Fibroblast of lung (primary cell): ENCODE measurements at regions not wholly inside any gene's neighbourhood (a gene's known extent, or its start where the extent isn't known, plus 50 kb on each side); places are given as distances from the start of the nearest gene placed in this dataset.
A peak's percentile ranks its signal among the peaks of the same experiment; 100 is the strongest.

Experiments
- DNase-seq, 2 donors: peaks; one replicate each; pipeline versions ENCODE4 v3.0.0 to v3.0.0-alpha.2; 2010; ENCODE audit warnings: low read depth in 2 of 2
- H2AFZ ChIP-seq: 2 replicates; pipeline ENCODE4 v1.5.1; 2012; ENCODE audit warnings: low read length, control low read depth, inconsistent platforms
- H3K27ac ChIP-seq: 2 replicates; pipeline ENCODE4 v1.5.1; 2011; ENCODE audit warnings: low read length, control low read depth; ENCODE audit not compliant: insufficient read depth
- H3K27me3 ChIP-seq: 2 replicates; pipeline ENCODE4 v1.5.1; 2011; ENCODE audit warnings: mild to moderate bottlenecking, low read length; ENCODE audit not compliant: control insufficient read depth, insufficient read depth
- H3K36me3 ChIP-seq: 2 replicates; pipeline ENCODE4 v1.5.1; 2011; ENCODE audit warnings: low read length; ENCODE audit not compliant: control insufficient read depth, insufficient read depth
- H3K4me1 ChIP-seq: 2 replicates; pipeline ENCODE4 v1.5.1; 2011; ENCODE audit warnings: low read length; ENCODE audit not compliant: control insufficient read depth, insufficient read depth; ENCODE audit errors: extremely low read depth
- H3K4me2 ChIP-seq: 2 replicates; pipeline ENCODE4 v1.5.1; 2011; ENCODE audit warnings: low read length, control low read depth; ENCODE audit not compliant: insufficient read depth; ENCODE audit errors: extremely low read depth
- H3K4me3 ChIP-seq, 4 experiments: fragments of 200-600 bp in 1 of 4; sonication (generic) in 1 of 4; replicated peaks in 1 of 4; 2 replicates each; pipeline ENCODE4 v1.5.1; 2011 to 2016; ENCODE audit warnings: low read length in 4 of 4, low read depth in 3 of 4, mild to moderate bottlenecking in 3 of 4, control low read depth in 2 of 4, inconsistent platforms in 1 of 4, mixed read lengths in 1 of 4; ENCODE audit not compliant: insufficient read depth in 1 of 4; ENCODE audit errors: control extremely low read depth in 1 of 4
- H3K79me2 ChIP-seq: 2 replicates; pipeline ENCODE4 v1.5.1; 2012; ENCODE audit warnings: mild to moderate bottlenecking, low read length, inconsistent platforms; ENCODE audit not compliant: control insufficient read depth, insufficient read depth
- H3K9ac ChIP-seq: 2 replicates; pipeline ENCODE4 v1.5.1; 2011; ENCODE audit warnings: mild to moderate bottlenecking, low read length, control low read depth; ENCODE audit not compliant: insufficient read depth
- H3K9me3 ChIP-seq: 2 replicates; pipeline ENCODE4 v1.5.1; 2012; ENCODE audit warnings: low read depth, low read length; ENCODE audit not compliant: control insufficient read depth, insufficient read depth
- H4K20me1 ChIP-seq: 2 replicates; pipeline ENCODE4 v1.5.1; 2011; ENCODE audit warnings: low read length; ENCODE audit not compliant: control insufficient read depth, insufficient read depth; ENCODE audit errors: extremely low read depth
- CTCF ChIP-seq, 2 donors: IDR thresholded peaks in 1 of 2; conservative IDR thresholded peaks in 1 of 2; 1 replicate in 1 of 2; 2 replicates in 1 of 2; pipeline ENCODE4 v1.5.1; 2011 to 2012; ENCODE audit warnings: low read length in 2 of 2, control low read depth in 1 of 2, inconsistent platforms in 1 of 2, low read depth in 1 of 2, mild to moderate bottlenecking in 1 of 2
- EZH2 ChIP-seq: IDR thresholded peaks from 2 replicates; pipeline ENCODE4 v1.5.1; 2012; ENCODE audit warnings: low read length, control low read depth, mild to moderate bottlenecking; ENCODE audit errors: missing control alignments

- no peaks in the 10 kb centered on the region for H3K36me3 ChIP-seq
- no peaks in the 10 kb centered on the region for H3K4me1 ChIP-seq
- no peak overlapping the region for H3K4me2 ChIP-seq
- TF ChIP-seq CTCF (conservative IDR thresholded peaks at IDR 0.05 in 1 of 2, IDR thresholded peaks at IDR 0.05 in 1 of 2; ENCODE audit: low read depth in 1 of 2, low read length in 2 of 2): no peak
- no peak for TF ChIP-seq EZH2
- H3K79me2 ChIP-seq: no peaks in the 10 kb centered on the region
- H3K9me3 ChIP-seq: no peaks in the 10 kb centered on the region
- H4K20me1 ChIP-seq: no peaks in the 10 kb centered on the region
- no peak overlapping the region for H3K4me3 ChIP-seq
- no peak overlapping the region for H3K9ac ChIP-seq
- H3K27ac ChIP-seq: no peak overlapping the region
- no peaks in the 10 kb centered on the region for H3K27me3 ChIP-seq
- no peak overlapping the region for H2AFZ ChIP-seq
- no peak for DNase-seq
Observed at GRCh38 chr3:187873843-187874242, 128.6 kb upstream of the BCL6 start.

GRCh38 chr3:187875863-187876262 is 130.6 kb upstream of the BCL6 start:
- Histone ChIP-seq H3K27ac (no peak overlapping the region), H3K36me3 (no peaks in the 10 kb centered on the region), H3K9me3 (no peaks in the 10 kb centered on the region), H3K79me2 (no peaks in the 10 kb centered on the region), H3K4me2 (no peak overlapping the region), H2AFZ (no peak overlapping the region), H3K27me3 (no peaks in the 10 kb centered on the region), H3K9ac (no peak overlapping the region), H3K4me1 (peaks cover 3% of the 10 kb centered on the region), H3K4me3 (no peak overlapping the region), H4K20me1 (no peaks in the 10 kb centered on the region)
- no peak for TF ChIP-seq EZH2
- TF ChIP-seq CTCF (conservative IDR thresholded peaks at IDR 0.05 in 1 of 2, IDR thresholded peaks at IDR 0.05 in 1 of 2; ENCODE audit: low read depth in 1 of 2, low read length in 2 of 2): no peak
- DNase-seq: no peak

DNA sequence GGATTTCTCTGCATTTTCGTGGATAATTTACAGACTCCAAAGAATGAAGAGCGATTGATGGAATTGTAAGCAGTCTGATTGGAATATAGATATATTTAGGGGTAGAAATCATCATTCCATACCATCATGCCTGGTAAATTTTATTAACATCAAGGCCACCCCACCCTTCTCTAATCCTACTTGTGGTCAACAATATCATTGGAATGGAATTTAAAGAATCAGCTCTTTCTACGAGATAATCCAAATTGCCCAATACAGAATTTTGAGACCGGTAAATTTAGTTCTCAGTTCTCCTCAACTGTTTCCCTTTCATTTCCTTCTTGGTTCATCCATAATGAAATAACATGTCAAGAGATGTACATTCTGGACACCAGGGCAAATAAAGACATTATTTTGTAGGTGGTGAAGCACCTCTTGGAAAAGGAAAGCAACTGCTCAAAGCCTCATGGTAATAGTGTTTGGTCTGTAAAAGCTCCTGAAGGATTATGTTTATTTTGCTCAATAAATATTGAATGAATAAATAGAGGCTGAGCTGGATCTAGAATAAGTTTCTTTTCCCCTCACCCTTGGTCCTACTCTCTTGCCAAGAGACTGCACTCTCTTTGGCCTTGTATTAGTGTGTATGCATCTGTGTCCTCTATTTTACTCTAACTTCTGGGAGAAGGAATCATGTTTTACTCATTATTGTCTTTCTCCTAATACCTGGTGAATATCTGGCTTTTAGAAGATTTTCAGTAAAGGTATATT is 133.7 kb upstream of the BCL6 start:
- peaks cover 3% of the 10 kb centered on the region for H3K4me1 ChIP-seq
- no peaks in the 10 kb centered on the region for H3K27me3 ChIP-seq
- H3K79me2 ChIP-seq: no peaks in the 10 kb centered on the region
- no peaks in the 10 kb centered on the region for H3K36me3 ChIP-seq
- peak overlapping the region in 1 of 4 experiments; percentile 15 for H3K4me3 ChIP-seq
- no peak for TF ChIP-seq EZH2
- no peak for TF ChIP-seq CTCF (conservative IDR thresholded peaks at IDR 0.05 in 1 of 2, IDR thresholded peaks at IDR 0.05 in 1 of 2; ENCODE audit: low read depth in 1 of 2, low read length in 2 of 2)
- no peak overlapping the region for H2AFZ ChIP-seq
- peak in 1 of 2 donors; percentile 80 for DNase-seq
- peak overlapping the region; percentile 17 for H3K27ac ChIP-seq
- H3K4me2 ChIP-seq: peak overlapping the region; percentile 68
- no peaks in the 10 kb centered on the region for H3K9me3 ChIP-seq
- no peaks in the 10 kb centered on the region for H4K20me1 ChIP-seq
- H3K9ac ChIP-seq: no peak overlapping the region
